WTC11 (cell line): ENCODE measurements at regions not wholly inside any gene's neighbourhood (a gene's known extent, or its start where the extent isn't known, plus 50 kb on each side); places are given as distances from the start of the nearest gene placed in this dataset.

Experiments
- ATAC-seq: fragments of 200-7000 bp; cut with Tn5 transposase; 2 replicates; pipeline ENCODE4 v1.10.0; 2021; ENCODE audit warnings: mild to moderate bottlenecking, moderate library complexity
- CTCF ChIA-PET: fragments of 300-600 bp; sonication (Branson Sonifier 250); formaldehyde crosslinking; loops from one replicate; lab custom pipeline; 2021; ENCODE audit warnings: antibody characterized with exemption; lab: Charles Lee
- POLR2A ChIA-PET: fragments of 350-600 bp; sonication (Branson Sonifier 250); formaldehyde crosslinking; loops from one replicate; lab custom pipeline; 2021; ENCODE audit warnings: antibody characterized with exemption; lab: Charles Lee
- DNase-seq: peaks from one replicate; pipeline ENCODE4 v3.0.0; 2021; ENCODE audit warnings: low spot score
- H3K27ac Mint-ChIP-seq: 2 replicates; pipeline ENCODE4 v1.8.0; 2021; ENCODE audit warnings: mixed read lengths
- H3K27me3 Mint-ChIP-seq: 2 replicates; pipeline ENCODE4 v1.8.0; 2021; ENCODE audit warnings: low read depth, mild to moderate bottlenecking, moderate library complexity, mixed read lengths
- H3K36me3 Mint-ChIP-seq: 2 replicates; pipeline ENCODE4 v1.8.0; 2021; ENCODE audit warnings: mixed read lengths
- H3K4me1 Mint-ChIP-seq: 2 replicates; pipeline ENCODE4 v1.8.0; 2022; ENCODE audit warnings: mixed read lengths
- H3K4me3 Mint-ChIP-seq: 2 replicates; pipeline ENCODE4 v1.8.0; 2021; ENCODE audit warnings: mild to moderate bottlenecking, moderate library complexity, mixed read lengths
- H3K9me3 Mint-ChIP-seq: 2 replicates; pipeline ENCODE4 v1.8.0; 2021; ENCODE audit warnings: mixed read lengths
- CREM ChIP-seq: sonication (generic); formaldehyde crosslinking; IDR thresholded peaks from 2 replicates; pipeline ENCODE4 v1.8.1; 2022; ENCODE audit warnings: mild to moderate bottlenecking, missing genetic modification reagents, moderate library complexity
- FOXP1 ChIP-seq: sonication (generic); formaldehyde crosslinking; IDR thresholded peaks from 2 replicates; pipeline ENCODE4 v1.8.0; 2022; ENCODE audit warnings: missing genetic modification reagents, mild to moderate bottlenecking, moderate library complexity, borderline replicate concordance
- MXD4 ChIP-seq: fragments of 250-450 bp; sonication (Bioruptor Pico); IDR thresholded peaks from 2 replicates; pipeline ENCODE4 v1.8.0; 2021; ENCODE audit warnings: mild to moderate bottlenecking, moderate library complexity, borderline replicate concordance
- NFE2L1 ChIP-seq: sonication (generic); formaldehyde crosslinking; IDR thresholded peaks from 2 replicates; pipeline ENCODE4 v1.8.1; 2023; ENCODE audit warnings: missing genetic modification reagents
- PRDM15 ChIP-seq: sonication (generic); formaldehyde crosslinking; IDR thresholded peaks from 2 replicates; pipeline ENCODE4 v1.8.0; 2022; ENCODE audit warnings: missing genetic modification reagents
- RORB ChIP-seq: fragments of 250-450 bp; sonication (Bioruptor Pico); IDR thresholded peaks from 2 replicates; pipeline ENCODE4 v1.9.0; 2021; ENCODE audit warnings: mild to moderate bottlenecking
- STAT6 ChIP-seq: sonication (generic); formaldehyde crosslinking; conservative IDR thresholded peaks from 2 replicates; pipeline ENCODE4 v1.8.1; 2023; ENCODE audit warnings: mild to moderate bottlenecking, low read depth, missing genetic modification reagents, moderate library complexity
- TEAD1 ChIP-seq: sonication (generic); formaldehyde crosslinking; IDR thresholded peaks from 2 replicates; pipeline ENCODE4 v1.8.0; 2022; ENCODE audit warnings: mild to moderate bottlenecking, missing genetic modification reagents
- TP53 ChIP-seq: sonication (generic); formaldehyde crosslinking; IDR thresholded peaks from 2 replicates; pipeline ENCODE4 v1.8.1; 2023; ENCODE audit warnings: mild to moderate bottlenecking, missing genetic modification reagents
- ZNF219 ChIP-seq: sonication (generic); formaldehyde crosslinking; IDR thresholded peaks from 2 replicates; pipeline ENCODE4 v1.8.0; 2023; ENCODE audit warnings: missing genetic modification reagents, mild to moderate bottlenecking, borderline replicate concordance
- ZNF416 ChIP-seq: fragments of 250-450 bp; sonication (Bioruptor Pico); IDR thresholded peaks from 2 replicates; pipeline ENCODE4 v1.9.0; 2021; ENCODE audit warnings: mild to moderate bottlenecking, inconsistent platforms
- ZNF671 ChIP-seq: fragments of 250-450 bp; sonication (Bioruptor Pico); IDR thresholded peaks from 2 replicates; pipeline ENCODE4 v1.8.0; 2021; ENCODE audit warnings: mild to moderate bottlenecking
- TF ChIP-seq, protein P1 (sequence below): fragments of 200-600 bp; IDR thresholded peaks from 2 replicates; pipeline ENCODE4 v1.8.0; 2022; ENCODE audit warnings: antibody characterized with exemption

DNA sequence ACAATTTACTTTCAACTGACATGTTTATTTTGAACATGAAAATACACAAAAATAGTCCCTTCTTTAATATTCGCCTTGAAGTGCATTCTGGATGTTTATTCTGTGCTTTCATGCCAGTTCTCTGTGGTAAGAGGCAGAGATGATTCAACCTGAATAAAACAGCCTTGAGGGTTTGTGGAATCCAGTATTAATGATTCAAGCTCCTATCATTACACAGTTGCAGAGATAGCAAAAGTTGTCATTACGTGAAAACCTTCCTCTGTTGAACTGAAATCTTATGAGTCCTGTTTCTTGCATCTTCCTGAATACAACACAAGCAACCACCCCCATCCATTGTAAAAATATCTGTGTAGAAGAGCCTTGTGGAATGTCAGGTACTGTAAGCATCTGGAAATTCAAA is 142.3 kb upstream of the HTR2A start:
- H3K27ac Mint-ChIP-seq: peak overlapping the region; percentile 51; the same call in 1 of the 2 replicates

DNA sequence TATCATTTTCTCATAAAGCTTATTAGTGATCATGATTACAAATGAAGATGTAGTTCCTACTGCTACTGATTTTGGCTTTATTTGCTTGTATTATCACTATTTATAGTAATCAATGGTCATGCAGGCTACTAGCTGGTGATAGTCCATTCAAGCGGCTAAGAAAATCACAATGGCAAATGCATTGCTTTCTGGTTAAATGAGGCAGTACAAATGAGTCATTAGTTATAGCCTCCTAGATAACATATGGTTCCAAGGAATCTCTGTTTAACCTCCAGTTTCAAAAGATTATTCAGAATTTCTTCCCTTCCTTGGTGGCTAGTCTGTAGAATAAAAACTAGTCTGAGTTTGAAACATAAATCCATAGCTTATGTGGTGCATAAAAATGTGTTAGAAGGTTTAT is 141.3 kb upstream of the HTR2A start:
- Mint-ChIP-seq H3K27ac (no peak overlapping the region), H3K27me3 (no peaks in the 10 kb centered on the region), H3K4me3 (no peak overlapping the region), H3K4me1 (peaks cover 64% of the 10 kb centered on the region), H3K36me3 (no peaks in the 10 kb centered on the region), H3K9me3 (no peaks in the 10 kb centered on the region)
- CTCF ChIA-PET: no interaction called here
- ATAC-seq: no peak
- POLR2A ChIA-PET: no interaction called here
- TF ChIP-seq, protein P1, sequence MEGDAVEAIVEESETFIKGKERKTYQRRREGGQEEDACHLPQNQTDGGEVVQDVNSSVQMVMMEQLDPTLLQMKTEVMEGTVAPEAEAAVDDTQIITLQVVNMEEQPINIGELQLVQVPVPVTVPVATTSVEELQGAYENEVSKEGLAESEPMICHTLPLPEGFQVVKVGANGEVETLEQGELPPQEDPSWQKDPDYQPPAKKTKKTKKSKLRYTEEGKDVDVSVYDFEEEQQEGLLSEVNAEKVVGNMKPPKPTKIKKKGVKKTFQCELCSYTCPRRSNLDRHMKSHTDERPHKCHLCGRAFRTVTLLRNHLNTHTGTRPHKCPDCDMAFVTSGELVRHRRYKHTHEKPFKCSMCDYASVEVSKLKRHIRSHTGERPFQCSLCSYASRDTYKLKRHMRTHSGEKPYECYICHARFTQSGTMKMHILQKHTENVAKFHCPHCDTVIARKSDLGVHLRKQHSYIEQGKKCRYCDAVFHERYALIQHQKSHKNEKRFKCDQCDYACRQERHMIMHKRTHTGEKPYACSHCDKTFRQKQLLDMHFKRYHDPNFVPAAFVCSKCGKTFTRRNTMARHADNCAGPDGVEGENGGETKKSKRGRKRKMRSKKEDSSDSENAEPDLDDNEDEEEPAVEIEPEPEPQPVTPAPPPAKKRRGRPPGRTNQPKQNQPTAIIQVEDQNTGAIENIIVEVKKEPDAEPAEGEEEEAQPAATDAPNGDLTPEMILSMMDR: no peak
- TF ChIP-seq RORB (no peak), NFE2L1 (CRISPR knock-in tag) (no peak)
- DNase-seq: no peak

More for the DNA sequence above, 142.3 kb upstream of the HTR2A start:
- H3K4me3 Mint-ChIP-seq: no peak overlapping the region
- H3K4me1 Mint-ChIP-seq: peaks cover 61% of the 10 kb centered on the region
- CTCF ChIA-PET: interaction anchor here (1.2 kb wide), 1 partner anchor 145 kb away, joined by 3 read pairs; no protein-coding TSS in a partner anchor
- H3K9me3 Mint-ChIP-seq: no peaks in the 10 kb centered on the region
- DNase-seq (no peak), ATAC-seq (no peak)
- no peaks in the 10 kb centered on the region for H3K36me3 Mint-ChIP-seq
- H3K27me3 Mint-ChIP-seq: no peaks in the 10 kb centered on the region
- no peak for TF ChIP-seq STAT6
- TF ChIP-seq TEAD1 (CRISPR knock-in tag): no peak
- TF ChIP-seq TP53 (CRISPR knock-in tag): no peak
- no peak for TF ChIP-seq FOXP1
- no peak for TF ChIP-seq CREM
- TF ChIP-seq ZNF671 (CRISPR knock-in tag): no peak
- POLR2A ChIA-PET: no interaction called here

DNA sequence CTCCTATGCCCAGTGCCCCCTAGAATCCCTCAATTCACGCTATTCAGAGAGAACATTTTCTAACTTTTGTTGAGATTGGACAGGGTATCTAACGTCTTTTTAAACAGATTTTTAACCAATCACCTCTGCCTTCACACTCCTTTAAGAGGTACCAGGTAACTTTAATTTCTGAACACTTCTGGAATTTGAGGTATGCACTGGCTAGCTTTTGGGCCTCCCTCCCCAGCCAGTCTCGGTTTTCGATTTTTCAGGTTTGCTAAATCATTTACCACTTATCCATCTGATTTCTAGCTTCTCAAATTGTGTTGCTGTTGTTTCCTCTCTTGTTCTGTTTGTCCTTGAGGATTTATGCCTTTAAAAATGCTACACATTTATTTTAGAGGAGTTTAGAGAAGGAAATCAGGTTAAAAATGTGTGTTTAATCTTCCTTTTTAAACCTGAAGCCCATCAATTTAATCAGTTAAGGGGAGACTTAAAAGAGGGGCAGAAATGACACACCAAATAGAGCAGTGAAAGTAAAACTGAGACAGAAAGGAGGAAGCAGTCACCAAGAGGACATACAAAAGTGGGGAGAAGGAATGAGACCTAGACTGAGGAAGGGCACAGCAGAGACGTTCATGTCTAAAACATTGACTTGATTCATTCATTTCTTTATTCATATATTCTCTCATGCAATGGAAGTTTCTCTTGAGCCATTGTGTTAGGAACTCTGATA is 139.6 kb upstream of the HTR2A start:
- H3K9me3 Mint-ChIP-seq: no peaks in the 10 kb centered on the region
- TF ChIP-seq ZNF219 (CRISPR knock-in tag) (no peak), ZNF416 (CRISPR knock-in tag) (no peak), MXD4 (CRISPR knock-in tag) (no peak), PRDM15 (CRISPR knock-in tag) (no peak)
- DNase-seq: no peak

More for the DNA sequence above, 139.6 kb upstream of the HTR2A start:
- Mint-ChIP-seq H3K27me3 (no peaks in the 10 kb centered on the region), H3K27ac (peak overlapping the region; percentile 66), H3K36me3 (no peaks in the 10 kb centered on the region), H3K4me1 (peaks cover 70% of the 10 kb centered on the region), H3K4me3 (no peak overlapping the region)
- CTCF ChIA-PET: interaction anchor here (1.3 kb wide), 1 partner anchor 62 kb away, joined by 4 read pairs; no protein-coding TSS in a partner anchor
- POLR2A ChIA-PET: no interaction called here
- ATAC-seq: peak; percentile 89
